MM.1S (cell line): ENCODE measurements at regions not wholly inside any gene's neighbourhood (a gene's known extent, or its start where the extent isn't known, plus 50 kb on each side); places are given as distances from the start of the nearest gene placed in this dataset.

Source experiments
- DNase-seq: peaks from one replicate; pipeline ENCODE4 v3.0.0-alpha.2; 2015
- H2AFZ ChIP-seq: fragments of 300-600 bp; sonication (generic); 2 replicates; pipeline ENCODE4 v1.6.0; 2016; ENCODE audit warnings: antibody characterized with exemption, low read length
- H3F3A ChIP-seq: fragments of 300-600 bp; sonication (generic); 2 replicates; pipeline ENCODE4 v1.6.1; 2016; ENCODE audit warnings: mild to moderate bottlenecking, antibody characterized with exemption, low read length, moderate library complexity, mixed read lengths; ENCODE audit not compliant: insufficient read depth
- H3K27ac ChIP-seq: fragments of 300-600 bp; sonication (generic); 2 replicates; pipeline ENCODE4 v1.5.1; 2016; ENCODE audit warnings: mild to moderate bottlenecking, low read length
- H3K27me3 ChIP-seq: fragments of 300-600 bp; sonication (generic); replicated peaks from 2 replicates; pipeline ENCODE4 v1.6.0; 2016; ENCODE audit warnings: low read length; ENCODE audit not compliant: insufficient read depth
- H3K36me3 ChIP-seq: fragments of 300-600 bp; sonication (generic); replicated peaks from 2 replicates; pipeline ENCODE4 v1.6.1; 2016; ENCODE audit warnings: mild to moderate bottlenecking, low read length, mixed read lengths; ENCODE audit not compliant: insufficient read depth
- H3K4me1 ChIP-seq: fragments of 300-600 bp; sonication (generic); 2 replicates; pipeline ENCODE4 v1.6.1; 2016; ENCODE audit warnings: low read length, mixed read lengths
- H3K4me2 ChIP-seq: fragments of 300-600 bp; sonication (generic); 2 replicates; pipeline ENCODE4 v1.6.0; 2016; ENCODE audit warnings: low read depth, low read length
- H3K4me3 ChIP-seq: fragments of 300-600 bp; sonication (generic); 2 replicates; pipeline ENCODE4 v1.5.1; 2016; ENCODE audit warnings: low read length, mixed read lengths
- H3K79me2 ChIP-seq: fragments of 300-600 bp; sonication (generic); 2 replicates; pipeline ENCODE4 v1.6.1; 2016; ENCODE audit warnings: mixed run types, low read length, mixed read lengths
- H3K9ac ChIP-seq: fragments of 300-600 bp; sonication (generic); 2 replicates; pipeline ENCODE4 v1.6.1; 2016; ENCODE audit warnings: low read length, mixed read lengths
- H3K9me2 ChIP-seq: fragments of 300-600 bp; sonication (generic); replicated peaks from 2 replicates; pipeline ENCODE4 v1.6.1; 2016; ENCODE audit warnings: mild to moderate bottlenecking, low read length, mixed read lengths; ENCODE audit not compliant: insufficient read depth
- H3K9me3 ChIP-seq: fragments of 300-600 bp; sonication (generic); replicated peaks from 2 replicates; pipeline ENCODE4 v1.6.1; 2016; ENCODE audit warnings: mild to moderate bottlenecking, low read length, mixed read lengths; ENCODE audit not compliant: insufficient read depth
- H4K20me1 ChIP-seq: fragments of 300-600 bp; sonication (generic); 2 replicates; pipeline ENCODE4 v1.6.1; 2016; ENCODE audit warnings: mild to moderate bottlenecking, low read length, moderate library complexity, mixed read lengths; ENCODE audit not compliant: insufficient read depth
- EZH2 ChIP-seq: fragments of 300-600 bp; sonication (generic); optimal IDR thresholded peaks from 2 replicates; pipeline ENCODE3; 2017; ENCODE audit warnings: low read depth, mild to moderate bottlenecking, antibody characterized with exemption, low read length, mixed read lengths
- EZH2phosphoT487 ChIP-seq: fragments of 300-600 bp; sonication (generic); IDR thresholded peaks from 2 replicates; pipeline ENCODE4 v1.6.1; 2018; ENCODE audit warnings: antibody characterized with exemption, low read length
- TF ChIP-seq, protein P1 (sequence below): fragments of 300-600 bp; sonication (generic); IDR thresholded peaks from 2 replicates; pipeline ENCODE4 v1.5.1; 2016; ENCODE audit warnings: antibody characterized with exemption, low read length, mixed read lengths

DNA sequence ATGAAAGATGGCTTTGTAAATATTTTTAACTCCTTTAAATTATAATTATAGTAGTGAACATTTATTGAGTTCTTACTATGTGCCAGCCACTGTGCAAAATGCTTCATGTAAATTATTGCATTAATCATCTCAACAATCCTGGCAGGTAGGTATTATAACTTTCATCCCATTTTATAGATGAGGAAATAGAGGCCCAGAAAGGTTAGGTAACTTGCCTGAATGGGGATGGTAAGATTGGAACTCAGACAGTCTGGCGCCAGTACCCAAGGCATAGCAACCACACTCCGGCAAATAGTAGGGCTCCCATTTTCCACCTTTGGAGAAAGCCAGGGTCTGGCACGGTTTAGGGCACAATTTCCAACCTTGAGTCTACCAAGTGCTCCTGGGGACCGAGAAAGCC, 129.8 kb downstream of the VEGFA start:
- no peak for TF ChIP-seq EZH2
- TF ChIP-seq EZH2phosphoT487, result no peak
- TF ChIP-seq, protein P1, sequence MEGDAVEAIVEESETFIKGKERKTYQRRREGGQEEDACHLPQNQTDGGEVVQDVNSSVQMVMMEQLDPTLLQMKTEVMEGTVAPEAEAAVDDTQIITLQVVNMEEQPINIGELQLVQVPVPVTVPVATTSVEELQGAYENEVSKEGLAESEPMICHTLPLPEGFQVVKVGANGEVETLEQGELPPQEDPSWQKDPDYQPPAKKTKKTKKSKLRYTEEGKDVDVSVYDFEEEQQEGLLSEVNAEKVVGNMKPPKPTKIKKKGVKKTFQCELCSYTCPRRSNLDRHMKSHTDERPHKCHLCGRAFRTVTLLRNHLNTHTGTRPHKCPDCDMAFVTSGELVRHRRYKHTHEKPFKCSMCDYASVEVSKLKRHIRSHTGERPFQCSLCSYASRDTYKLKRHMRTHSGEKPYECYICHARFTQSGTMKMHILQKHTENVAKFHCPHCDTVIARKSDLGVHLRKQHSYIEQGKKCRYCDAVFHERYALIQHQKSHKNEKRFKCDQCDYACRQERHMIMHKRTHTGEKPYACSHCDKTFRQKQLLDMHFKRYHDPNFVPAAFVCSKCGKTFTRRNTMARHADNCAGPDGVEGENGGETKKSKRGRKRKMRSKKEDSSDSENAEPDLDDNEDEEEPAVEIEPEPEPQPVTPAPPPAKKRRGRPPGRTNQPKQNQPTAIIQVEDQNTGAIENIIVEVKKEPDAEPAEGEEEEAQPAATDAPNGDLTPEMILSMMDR, result no peak
- Histone ChIP-seq H3K4me3 (no peak overlapping the region), H3K4me1 (no peaks in the 10 kb centered on the region), H3K27ac (no peak overlapping the region), H3K9me3 (no peaks in the 10 kb centered on the region), H4K20me1 (no peaks in the 10 kb centered on the region), H3K4me2 (no peak overlapping the region), H3K79me2 (no peaks in the 10 kb centered on the region), H2AFZ (no peak overlapping the region), H3K27me3 (no peaks in the 10 kb centered on the region), H3K9me2 (no peaks in the 10 kb centered on the region), H3K9ac (no peak overlapping the region), H3F3A (no peaks in the 10 kb centered on the region), H3K36me3 (no peaks in the 10 kb centered on the region)
- DNase-seq, result no peak

DNA sequence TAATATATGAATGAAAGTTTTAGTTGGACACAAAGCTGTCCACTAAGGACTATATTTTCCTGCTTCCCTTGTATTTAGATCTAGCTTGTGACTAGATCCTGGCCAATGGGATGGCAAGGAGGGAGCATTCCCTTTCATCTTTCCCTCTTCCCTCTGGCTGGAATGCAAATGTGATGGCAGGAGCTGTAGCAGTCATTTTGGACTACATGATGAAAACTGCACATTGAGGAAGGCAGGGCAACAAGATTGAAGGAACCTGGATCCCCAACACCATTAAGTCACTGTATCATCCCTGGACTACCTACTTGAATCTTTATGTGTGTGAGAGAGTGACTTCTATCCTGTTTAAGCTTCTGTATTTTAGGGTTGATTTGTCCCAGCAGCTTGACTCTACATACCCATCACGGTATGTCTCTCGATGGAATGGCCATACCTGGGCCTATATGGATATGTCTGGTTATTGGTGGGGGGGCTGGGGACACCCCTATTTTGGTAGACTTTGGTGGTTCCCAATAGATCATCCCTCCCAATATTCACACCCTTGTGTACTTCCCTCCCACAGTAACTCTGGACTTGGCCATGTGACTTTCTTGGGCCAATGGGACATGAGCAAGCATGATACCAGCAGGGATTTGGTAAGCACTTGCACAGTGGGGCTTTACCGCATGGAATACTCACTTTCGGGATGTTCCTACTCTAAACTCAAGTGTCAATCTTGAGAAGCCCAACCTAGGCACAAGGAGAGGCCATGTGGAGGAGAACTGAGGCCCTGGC, 128.5 kb downstream of the VEGFA start:
- Histone ChIP-seq H3K27ac (no peak overlapping the region), H3K79me2 (no peaks in the 10 kb centered on the region), H3K4me2 (no peak overlapping the region), H3K9me3 (no peaks in the 10 kb centered on the region), H4K20me1 (no peaks in the 10 kb centered on the region), H3F3A (no peaks in the 10 kb centered on the region), H3K9me2 (no peaks in the 10 kb centered on the region), H3K36me3 (no peaks in the 10 kb centered on the region), H2AFZ (no peak overlapping the region), H3K9ac (no peak overlapping the region), H3K4me3 (no peak overlapping the region), H3K4me1 (no peaks in the 10 kb centered on the region), H3K27me3 (no peaks in the 10 kb centered on the region)
- TF ChIP-seq EZH2, result no peak
- TF ChIP-seq, protein P1, result no peak
- TF ChIP-seq EZH2phosphoT487, result no peak
- no peak for DNase-seq

GRCh38 chr6:43897571-43898302, 127.7 kb downstream of the VEGFA start:
- TF ChIP-seq EZH2phosphoT487 (no peak), EZH2 (no peak)
- TF ChIP-seq, protein P1, result no peak
- no peak overlapping the region for H3K4me3 ChIP-seq

More at GRCh38 chr6:43897571-43898302, 127.7 kb downstream of the VEGFA start:
- Histone ChIP-seq H3K4me1 (no peaks in the 10 kb centered on the region), H3K4me2 (no peak overlapping the region), H3K36me3 (no peaks in the 10 kb centered on the region), H3F3A (no peaks in the 10 kb centered on the region), H3K9me3 (no peaks in the 10 kb centered on the region), H3K9me2 (no peaks in the 10 kb centered on the region), H3K27me3 (no peaks in the 10 kb centered on the region), H4K20me1 (no peaks in the 10 kb centered on the region), H2AFZ (no peak overlapping the region), H3K79me2 (no peaks in the 10 kb centered on the region), H3K9ac (no peak overlapping the region), H3K27ac (no peak overlapping the region)
- no peak for DNase-seq
